H1 (cell line): ENCODE measurements at regions not wholly inside any gene's neighbourhood (a gene's known extent, or its start where the extent isn't known, plus 50 kb on each side); places are given as distances from the start of the nearest gene placed in this dataset.

Experiments
- CBX8 ChIP-seq: fragments of 300-800, 300-1000 bp; sonication (generic); IDR thresholded peaks from 2 replicates; pipeline ENCODE4 v1.7.1; 2016; ENCODE audit warnings: low read depth, low read length, borderline replicate concordance
- CEBPB ChIP-seq: IDR thresholded peaks from 2 replicates; pipeline ENCODE4 v1.6.1; 2012; ENCODE audit warnings: low read depth, low read length
- CTBP2 ChIP-seq: IDR thresholded peaks from 2 replicates; pipeline ENCODE4 v1.7.0; 2011; ENCODE audit warnings: borderline replicate concordance, mild to moderate bottlenecking, moderate library complexity, mixed read lengths, low read length; ENCODE audit not compliant: insufficient read depth, insufficient read length
- EZH2 ChIP-seq: fragments of 200-600 bp; sonication (generic); IDR thresholded peaks from 2 replicates; pipeline ENCODE4 v1.7.1; 2012; ENCODE audit warnings: low read depth, mild to moderate bottlenecking, moderate library complexity, low read length, inconsistent platforms; ENCODE audit not compliant: severe bottlenecking
- GABPA ChIP-seq: IDR thresholded peaks from 2 replicates; pipeline ENCODE4 v1.6.1; 2011; ENCODE audit warnings: mild to moderate bottlenecking, low read length, moderate library complexity, borderline replicate concordance; ENCODE audit not compliant: insufficient read depth
- GTF2F1 ChIP-seq: IDR thresholded peaks from 2 replicates; pipeline ENCODE4 v1.6.1; 2012; ENCODE audit warnings: low read depth, low read length, improper control_type of control experiment, borderline replicate concordance
- HDAC2 ChIP-seq, 2 experiments: fragments of 300-600 bp in 1 of 2; sonication (generic) in 1 of 2; IDR thresholded peaks; 2 replicates each; pipeline ENCODE4 v1.6.1; 2011 to 2012; ENCODE audit warnings: low read depth in 2 of 2, low read length in 2 of 2, mild to moderate bottlenecking in 2 of 2, moderate library complexity in 2 of 2, borderline replicate concordance in 1 of 2, inconsistent platforms in 1 of 2
- JUN ChIP-seq: IDR thresholded peaks from 2 replicates; pipeline ENCODE4 v1.6.1; 2011; ENCODE audit warnings: low read depth, mild to moderate bottlenecking, improper control_type of control experiment, low read length
- JUND ChIP-seq: IDR thresholded peaks from 2 replicates; pipeline ENCODE4 v1.6.1; 2011; ENCODE audit warnings: mild to moderate bottlenecking, improper control_type of control experiment, low read length
- NRF1 ChIP-seq: IDR thresholded peaks from 2 replicates; pipeline ENCODE4 v1.6.1; 2011; ENCODE audit warnings: mild to moderate bottlenecking, low read depth, low read length, improper control_type of control experiment
- POLR2A ChIP-seq, 2 experiments: IDR thresholded peaks; 1 replicate in 1 of 2; 2 replicates in 1 of 2; pipeline ENCODE4 v1.6.1; 2011; ENCODE audit warnings: low read depth in 2 of 2, low read length in 2 of 2, mild to moderate bottlenecking in 2 of 2; ENCODE audit errors: control extremely low read depth in 1 of 2
- POLR2AphosphoS5 ChIP-seq: IDR thresholded peaks from 2 replicates; pipeline ENCODE4 v1.6.1; 2011; ENCODE audit warnings: low read depth, low read length
- SIN3A ChIP-seq, 2 experiments: IDR thresholded peaks in 1 of 2; conservative IDR thresholded peaks in 1 of 2; 2 replicates each; pipeline ENCODE4 v1.6.1; 2011 to 2012; ENCODE audit warnings: low read length in 2 of 2, improper control_type of control experiment in 1 of 2, low read depth in 1 of 2, mild to moderate bottlenecking in 1 of 2
- TF ChIP-seq, protein P1 (sequence below), 3 experiments: IDR thresholded peaks; 1 replicate in 2 of 3; 2 replicates in 1 of 3; pipeline versions ENCODE4 v1.5.1 to v1.6.1; 2011; ENCODE audit warnings: low read length in 3 of 3, mild to moderate bottlenecking in 3 of 3, inconsistent platforms in 2 of 3, low read depth in 1 of 3, moderate library complexity in 1 of 3; ENCODE audit not compliant: insufficient read depth in 1 of 3; ENCODE audit errors: control extremely low read depth in 1 of 3

GRCh38 chr9:81771571-81771970, 82.2 kb upstream of the TLE1 start:
- TF ChIP-seq CTBP2 (no peak), CEBPB (no peak), GTF2F1 (no peak), JUN (no peak), JUND (no peak), CBX8 (no peak), HDAC2 (IDR thresholded peaks at IDR 0.05; ENCODE audit: borderline replicate concordance in 1 of 2, low read depth in 2 of 2, low read length in 2 of 2) (no peak), EZH2 (no peak), POLR2A (IDR thresholded peaks at IDR 0.05; ENCODE audit: control extremely low read depth in 1 of 2, low read depth in 2 of 2, low read length in 2 of 2) (no peak), POLR2AphosphoS5 (no peak), SIN3A (conservative IDR thresholded peaks at IDR 0.05 in 1 of 2, IDR thresholded peaks at IDR 0.05 in 1 of 2; ENCODE audit: low read depth in 1 of 2, low read length in 2 of 2) (no peak), NRF1 (no peak), GABPA (no peak)
- TF ChIP-seq, protein P1, sequence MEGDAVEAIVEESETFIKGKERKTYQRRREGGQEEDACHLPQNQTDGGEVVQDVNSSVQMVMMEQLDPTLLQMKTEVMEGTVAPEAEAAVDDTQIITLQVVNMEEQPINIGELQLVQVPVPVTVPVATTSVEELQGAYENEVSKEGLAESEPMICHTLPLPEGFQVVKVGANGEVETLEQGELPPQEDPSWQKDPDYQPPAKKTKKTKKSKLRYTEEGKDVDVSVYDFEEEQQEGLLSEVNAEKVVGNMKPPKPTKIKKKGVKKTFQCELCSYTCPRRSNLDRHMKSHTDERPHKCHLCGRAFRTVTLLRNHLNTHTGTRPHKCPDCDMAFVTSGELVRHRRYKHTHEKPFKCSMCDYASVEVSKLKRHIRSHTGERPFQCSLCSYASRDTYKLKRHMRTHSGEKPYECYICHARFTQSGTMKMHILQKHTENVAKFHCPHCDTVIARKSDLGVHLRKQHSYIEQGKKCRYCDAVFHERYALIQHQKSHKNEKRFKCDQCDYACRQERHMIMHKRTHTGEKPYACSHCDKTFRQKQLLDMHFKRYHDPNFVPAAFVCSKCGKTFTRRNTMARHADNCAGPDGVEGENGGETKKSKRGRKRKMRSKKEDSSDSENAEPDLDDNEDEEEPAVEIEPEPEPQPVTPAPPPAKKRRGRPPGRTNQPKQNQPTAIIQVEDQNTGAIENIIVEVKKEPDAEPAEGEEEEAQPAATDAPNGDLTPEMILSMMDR (IDR thresholded peaks at IDR 0.05; ENCODE audit: control extremely low read depth in 1 of 3, insufficient read depth in 1 of 3, low read depth in 1 of 3, low read length in 3 of 3), result no peak
